BE2C (cell line): ENCODE measurements at regions not wholly inside any gene's neighbourhood (a gene's known extent, or its start where the extent isn't known, plus 50 kb on each side); places are given as distances from the start of the nearest gene placed in this dataset.
"Not testable (repeated sequence)": the region's sequence is repeated elsewhere in the genome, so short reads cannot be mapped to it uniquely, and the experiment has no call there.

Experiments used
- DNase-seq: peaks from one replicate; pipeline ENCODE4 v3.0.0-alpha.2; 2020
- H3K27me3 ChIP-seq: fragments of 250-450 bp; sonication (Bioruptor Pico); 2 replicates; pipeline ENCODE4 v1.5.1; 2020; ENCODE audit warnings: mild to moderate bottlenecking
- H3K36me3 ChIP-seq: fragments of 250-450 bp; sonication (Bioruptor Pico); 2 replicates; pipeline ENCODE4 v1.5.1; 2020; ENCODE audit warnings: mild to moderate bottlenecking
- H3K4me1 ChIP-seq: fragments of 250-450 bp; sonication (Bioruptor Pico); 2 replicates; pipeline ENCODE4 v1.5.1; 2020
- H3K4me3 ChIP-seq: 2 replicates; pipeline ENCODE4 v1.5.1; 2011; ENCODE audit warnings: low read depth, low read length
- H3K9me3 ChIP-seq: fragments of 250-450 bp; sonication (Bioruptor Pico); 2 replicates; pipeline ENCODE4 v1.5.1; 2020
- CTCF ChIP-seq: IDR thresholded peaks from 2 replicates; pipeline ENCODE4 v1.5.1; 2012; ENCODE audit warnings: mild to moderate bottlenecking, low read depth, low read length

- Histone ChIP-seq H3K36me3 (no peaks in the 10 kb centered on the region), H3K27me3 (no peaks in the 10 kb centered on the region), H3K4me3 (no peak overlapping the region), H3K4me1 (no peaks in the 10 kb centered on the region), H3K9me3 (no peaks in the 10 kb centered on the region)
- TF ChIP-seq CTCF: no peak
- DNase-seq: no peak
These were observed 50.4 kb downstream of the SHOC1 start for GRCh38 chr9:111744363-111744762.

GRCh38 chr9:111743275-111743674 lies 51.5 kb downstream of the SHOC1 start:
- no peaks in the 10 kb centered on the region for H3K36me3 ChIP-seq
- no peak overlapping the region for H3K4me3 ChIP-seq
- H3K4me1 ChIP-seq: no peaks in the 10 kb centered on the region
- no peaks in the 10 kb centered on the region for H3K9me3 ChIP-seq
- H3K27me3 ChIP-seq: no peaks in the 10 kb centered on the region
- TF ChIP-seq CTCF: no peak
- DNase-seq: no peak

GRCh38 chr9:111740739-111741138 lies 54.0 kb downstream of the SHOC1 start:
- TF ChIP-seq CTCF: no peak
- no peak overlapping the region for H3K4me3 ChIP-seq
- H3K27me3 ChIP-seq: no peaks in the 10 kb centered on the region
- no peaks in the 10 kb centered on the region for H3K36me3 ChIP-seq
- no peaks in the 10 kb centered on the region for H3K4me1 ChIP-seq
- no peak for DNase-seq
- H3K9me3 ChIP-seq: no peaks in the 10 kb centered on the region

- Histone ChIP-seq H3K9me3 (no peaks in the 10 kb centered on the region), H3K4me3 (no peak overlapping the region), H3K4me1 (no peaks in the 10 kb centered on the region), H3K27me3 (no peaks in the 10 kb centered on the region), H3K36me3 (no peaks in the 10 kb centered on the region)
- TF ChIP-seq CTCF: no peak
- DNase-seq: no peak
These were observed 58.0 kb downstream of the SHOC1 start for GRCh38 chr9:111736714-111737113.

GRCh38 chr9:111735344-111735743 lies 59.4 kb downstream of the SHOC1 start:
- not testable (repeated sequence) for H3K4me1 ChIP-seq, H3K9me3 ChIP-seq, H3K36me3 ChIP-seq, H3K4me3 ChIP-seq, DNase-seq, H3K27me3 ChIP-seq

GRCh38 chr9:111731928-111732327 lies 62.8 kb downstream of the SHOC1 start:
- Histone ChIP-seq H3K9me3 (no peaks in the 10 kb centered on the region), H3K36me3 (no peaks in the 10 kb centered on the region), H3K27me3 (no peaks in the 10 kb centered on the region), H3K4me3 (no peak overlapping the region), H3K4me1 (no peaks in the 10 kb centered on the region)
- no peak for TF ChIP-seq CTCF
- no peak for DNase-seq

GRCh38 chr9:111730937-111731567 lies 63.7 kb downstream of the SHOC1 start:
- no peaks in the 10 kb centered on the region for H3K9me3 ChIP-seq
- no peaks in the 10 kb centered on the region for H3K27me3 ChIP-seq
- H3K4me3 ChIP-seq: no peak overlapping the region
- no peak for DNase-seq
- H3K4me1 ChIP-seq: no peaks in the 10 kb centered on the region
- no peaks in the 10 kb centered on the region for H3K36me3 ChIP-seq
- TF ChIP-seq CTCF: no peak
